GM19463 (cell line): ENCODE measurements at regions not wholly inside any gene's neighbourhood (a gene's known extent, or its start where the extent isn't known, plus 50 kb on each side); places are given as distances from the start of the nearest gene placed in this dataset.
"Not testable (repeated sequence)": the region's sequence is repeated elsewhere in the genome, so short reads cannot be mapped to it uniquely, and the experiment has no call there.

Source experiments
- ATAC-seq: cut with Tn5 transposase; IDR thresholded peaks from one replicate; pipeline ENCODE4 v1.9.1; 2021; ENCODE audit warnings: mild to moderate bottlenecking, moderate library complexity; ENCODE audit not compliant: unreplicated experiment

DNA sequence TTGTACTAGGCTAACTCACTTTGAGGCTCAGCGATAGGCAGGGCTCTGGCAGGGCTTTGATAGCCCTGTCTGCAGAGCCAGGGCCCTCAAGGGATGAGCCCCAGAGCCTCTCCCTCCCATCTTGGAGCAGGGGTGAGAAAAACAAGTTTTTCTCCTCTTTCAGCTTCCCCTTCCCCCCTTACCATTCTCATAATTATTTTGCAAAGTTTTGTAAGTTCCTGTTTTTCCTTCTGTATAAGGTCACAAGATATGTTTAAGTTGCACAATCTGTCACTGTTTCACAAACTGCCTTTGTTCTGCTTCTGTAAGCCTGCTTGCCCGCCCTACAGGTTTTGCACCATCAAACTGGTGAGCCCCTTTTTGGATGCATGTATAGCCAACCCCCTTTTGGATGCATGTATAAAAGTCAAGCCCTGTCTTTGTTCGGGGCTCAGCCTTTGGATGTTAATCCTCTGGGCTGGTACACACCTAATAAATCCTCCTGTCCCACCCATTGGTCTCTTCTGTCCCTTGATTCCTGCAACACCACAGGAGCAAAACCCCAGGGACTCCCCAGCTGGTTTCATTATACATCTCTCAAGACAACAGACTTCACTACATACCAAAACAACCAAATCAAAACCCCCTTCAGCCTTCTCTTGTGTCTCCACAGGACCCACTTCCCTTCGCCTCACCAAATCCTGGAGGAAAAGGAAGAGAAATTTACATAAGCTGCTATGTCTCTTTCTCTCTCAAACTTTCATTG is 52.5 kb upstream of the RESF1 start:
- no peak for ATAC-seq

DNA sequence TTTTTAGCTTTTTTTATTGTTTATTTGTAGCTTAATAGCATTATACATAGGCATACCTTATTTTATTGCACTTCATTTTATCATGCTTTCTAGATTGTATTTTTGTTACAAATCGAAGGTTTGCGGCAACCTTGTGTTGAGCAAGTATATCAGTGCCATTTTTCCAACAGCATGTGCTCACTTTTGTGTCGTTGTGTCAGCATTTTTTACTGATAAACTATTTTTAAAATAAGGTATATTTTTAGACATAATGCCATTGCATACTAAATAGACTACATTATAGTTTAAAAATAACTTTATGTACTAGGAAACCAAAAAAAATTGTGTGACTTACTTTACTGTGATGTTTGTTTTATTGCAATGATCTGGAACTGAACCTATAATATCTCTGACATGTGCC is 56.2 kb upstream of the RESF1 start:
- ATAC-seq = no peak

DNA sequence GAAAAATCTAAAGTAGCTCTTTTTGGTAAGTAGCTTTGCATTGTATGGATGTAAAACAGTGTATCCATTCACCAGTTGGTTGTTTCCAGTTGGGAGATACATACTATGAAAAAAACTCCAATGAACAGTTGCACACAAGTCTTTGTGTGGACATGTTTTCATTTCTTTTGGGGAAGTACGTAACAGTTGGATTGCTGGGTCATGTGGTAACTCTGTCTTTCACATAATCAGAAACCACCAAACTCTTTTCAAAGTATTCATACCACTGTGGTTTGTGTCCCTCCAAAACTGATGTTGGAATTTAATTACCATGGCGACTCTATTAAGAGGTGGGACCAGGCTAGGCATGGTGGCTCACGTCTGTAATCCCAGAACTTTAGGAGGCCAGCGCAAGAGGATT is 58.9 kb upstream of the RESF1 start:
- no peak for ATAC-seq

DNA sequence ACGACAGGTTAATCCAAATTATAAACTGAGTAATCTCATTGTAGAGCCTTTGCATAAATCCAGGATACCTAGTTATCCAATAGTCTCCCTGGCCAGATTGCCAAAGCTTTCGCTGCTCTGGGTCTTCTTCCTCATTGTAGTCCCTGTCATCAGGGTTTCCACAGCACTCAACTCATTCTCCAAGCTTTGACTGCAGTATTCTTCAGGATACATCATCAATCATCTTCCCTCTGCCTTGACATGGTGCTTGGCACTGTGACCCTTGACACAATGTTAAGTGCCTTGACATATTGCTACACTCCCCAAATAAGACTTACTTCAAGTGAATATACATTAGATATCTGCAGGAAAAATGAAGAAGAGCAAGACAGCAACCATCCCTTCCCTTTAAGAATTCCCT is 60.1 kb upstream of the RESF1 start:
- ATAC-seq = no peak

DNA sequence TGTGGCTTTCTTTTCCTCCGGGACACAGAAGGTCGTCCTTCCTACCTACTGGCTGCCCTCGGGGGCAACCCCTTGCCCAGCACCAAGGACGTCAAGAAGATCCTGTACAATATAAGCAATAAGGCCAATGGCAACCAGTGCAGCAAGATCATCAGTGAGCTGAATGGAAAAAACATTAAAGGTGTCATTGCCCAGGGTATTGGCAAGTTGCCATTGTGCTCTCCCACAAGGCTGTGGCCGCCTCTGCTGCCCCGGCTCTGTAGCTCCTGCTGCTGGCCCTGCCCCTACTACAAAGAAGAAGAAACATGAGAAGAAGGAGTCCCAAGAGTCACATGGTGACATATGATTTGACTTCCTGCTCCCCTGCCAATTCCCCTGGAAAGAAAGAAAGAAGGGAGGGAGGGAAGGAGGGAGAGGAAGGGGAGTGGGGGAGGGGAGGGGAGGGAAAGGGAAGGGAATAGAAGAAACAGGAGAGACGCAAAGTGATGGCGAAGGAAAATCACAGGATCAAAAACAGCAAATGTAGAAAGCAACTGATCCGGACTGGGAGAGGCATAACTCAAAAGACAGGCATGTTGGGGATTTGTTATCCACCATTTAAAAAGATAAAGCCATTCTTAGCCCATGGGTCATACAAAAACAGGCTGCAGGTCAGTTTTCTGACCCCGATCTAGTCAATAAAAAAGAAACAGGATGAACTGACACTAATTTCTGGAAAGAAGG is 61.3 kb upstream of the RESF1 start:
- ATAC-seq = no peak

DNA sequence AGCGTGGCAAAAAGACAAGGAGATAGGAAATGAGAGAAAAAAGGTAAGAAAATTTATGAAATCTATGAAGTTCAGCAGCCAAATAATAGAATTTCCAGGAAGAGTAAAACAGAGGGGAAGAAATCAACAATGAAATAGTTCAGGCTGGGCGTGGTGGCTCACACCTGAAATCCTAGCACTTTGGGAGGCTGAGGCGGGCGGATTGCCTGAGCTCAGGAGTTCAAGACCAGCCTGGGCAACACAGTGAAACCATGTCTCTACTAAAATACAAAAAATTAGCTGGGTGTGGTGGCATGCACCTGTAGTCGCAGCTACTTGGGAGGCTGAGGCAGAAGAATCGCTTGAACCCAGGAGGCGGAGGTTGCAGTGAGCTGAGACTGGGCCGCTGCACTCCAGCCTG is 62.1 kb upstream of the RESF1 start:
- not testable (repeated sequence) for ATAC-seq

DNA sequence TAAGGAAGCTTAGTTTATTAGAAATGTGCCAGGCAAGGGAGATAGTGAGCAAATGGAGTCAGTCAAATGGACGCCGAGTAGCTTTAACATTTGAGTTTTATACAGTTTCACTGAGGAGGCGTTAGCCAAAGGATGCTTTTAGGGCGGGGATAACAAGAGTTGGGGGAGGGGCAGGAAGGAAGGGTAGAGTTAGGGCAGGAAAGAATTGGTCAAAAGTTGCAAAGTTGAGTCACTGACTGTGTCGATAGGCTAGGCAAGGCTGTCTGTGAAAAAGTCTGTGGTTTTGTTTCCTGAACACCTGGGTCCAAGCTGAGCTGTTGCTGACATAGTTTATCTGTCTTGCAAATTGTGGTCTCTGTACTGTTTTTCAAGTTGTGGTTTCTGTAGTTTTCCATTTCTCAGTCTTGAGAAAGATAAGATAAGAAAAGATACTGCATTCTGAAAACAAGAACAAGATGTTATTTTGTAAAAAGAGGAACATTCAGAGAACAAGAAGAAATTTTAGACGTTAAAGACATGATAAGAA is 62.6 kb upstream of the RESF1 start:
- peak; percentile 99 for ATAC-seq

DNA sequence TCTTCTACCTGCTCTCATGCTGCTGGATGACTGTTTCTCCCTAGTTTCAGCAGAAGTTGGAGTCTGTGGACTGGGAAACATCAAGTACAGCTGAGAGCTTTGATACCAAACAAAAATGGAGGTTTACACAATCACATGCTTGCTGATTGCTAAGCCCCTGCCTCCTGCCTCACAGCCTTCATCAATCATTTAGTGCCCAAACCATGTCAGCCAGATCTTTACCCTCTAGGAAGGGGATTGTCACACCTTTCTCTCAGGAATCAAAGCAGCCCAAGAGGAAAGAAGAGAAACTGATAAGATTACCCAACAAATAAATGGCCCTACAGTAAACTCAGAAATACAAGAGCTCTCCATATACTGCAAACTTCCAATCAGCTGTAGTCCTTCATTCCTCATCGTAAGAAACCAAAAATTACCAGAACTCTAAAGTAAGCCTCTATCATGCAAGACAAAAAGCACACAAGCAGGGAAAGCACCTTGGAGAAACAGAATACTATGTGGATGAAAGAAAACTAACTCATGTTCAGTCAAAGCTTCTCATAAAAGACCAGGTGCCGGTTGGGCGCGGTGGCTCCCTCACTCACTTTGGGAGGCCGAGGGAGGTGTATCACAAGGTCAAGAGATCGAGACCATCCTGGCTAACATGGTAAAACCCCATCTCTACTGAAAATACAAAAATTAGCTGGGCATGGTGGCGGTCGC is 63.6 kb upstream of the RESF1 start:
- no peak for ATAC-seq

DNA sequence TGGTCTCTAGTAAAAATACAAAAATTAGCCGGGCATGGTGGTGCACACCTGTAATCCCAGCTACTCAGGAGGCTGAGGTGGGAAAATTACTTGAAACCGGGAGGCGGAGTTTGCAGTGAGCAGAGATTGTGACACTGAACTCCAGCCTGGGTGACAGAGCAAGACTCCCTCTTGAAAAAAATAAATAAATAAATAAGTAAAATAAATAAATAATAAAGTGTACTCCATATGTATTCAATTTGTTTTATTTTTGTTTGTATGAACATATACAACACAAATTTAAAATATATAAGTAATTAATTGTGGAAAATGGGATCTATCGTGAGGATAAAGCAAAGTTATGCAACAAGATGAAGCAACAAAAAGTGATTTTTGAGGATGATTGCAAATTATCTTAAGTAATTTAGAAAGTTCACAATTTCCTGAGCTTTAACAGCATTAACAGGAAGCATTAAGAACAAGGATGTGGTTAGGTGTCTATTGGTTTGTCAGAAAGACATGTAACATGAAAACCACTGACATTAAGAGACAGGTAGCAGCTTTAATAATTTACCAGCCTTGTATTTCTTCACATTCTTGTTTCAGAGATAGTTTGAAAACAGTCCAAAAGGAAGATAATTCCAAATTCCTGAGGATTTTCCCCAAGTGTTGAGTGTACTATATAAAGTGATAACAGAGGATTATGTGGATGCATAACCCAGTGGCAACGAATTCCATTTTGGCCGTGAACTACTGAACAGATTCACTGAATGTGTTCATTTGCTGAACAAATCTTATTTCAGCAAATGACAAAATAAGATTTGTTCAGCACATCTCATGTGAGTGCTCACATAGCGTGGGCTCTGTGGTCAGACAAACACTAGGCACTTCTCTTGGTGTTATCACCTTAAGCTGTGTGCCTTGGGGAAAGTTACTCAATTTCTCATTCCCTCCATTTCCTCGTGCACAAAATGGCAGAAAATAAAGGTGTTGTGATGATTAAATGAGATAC is 68.6 kb upstream of the RESF1 start:
- ATAC-seq = no peak

DNA sequence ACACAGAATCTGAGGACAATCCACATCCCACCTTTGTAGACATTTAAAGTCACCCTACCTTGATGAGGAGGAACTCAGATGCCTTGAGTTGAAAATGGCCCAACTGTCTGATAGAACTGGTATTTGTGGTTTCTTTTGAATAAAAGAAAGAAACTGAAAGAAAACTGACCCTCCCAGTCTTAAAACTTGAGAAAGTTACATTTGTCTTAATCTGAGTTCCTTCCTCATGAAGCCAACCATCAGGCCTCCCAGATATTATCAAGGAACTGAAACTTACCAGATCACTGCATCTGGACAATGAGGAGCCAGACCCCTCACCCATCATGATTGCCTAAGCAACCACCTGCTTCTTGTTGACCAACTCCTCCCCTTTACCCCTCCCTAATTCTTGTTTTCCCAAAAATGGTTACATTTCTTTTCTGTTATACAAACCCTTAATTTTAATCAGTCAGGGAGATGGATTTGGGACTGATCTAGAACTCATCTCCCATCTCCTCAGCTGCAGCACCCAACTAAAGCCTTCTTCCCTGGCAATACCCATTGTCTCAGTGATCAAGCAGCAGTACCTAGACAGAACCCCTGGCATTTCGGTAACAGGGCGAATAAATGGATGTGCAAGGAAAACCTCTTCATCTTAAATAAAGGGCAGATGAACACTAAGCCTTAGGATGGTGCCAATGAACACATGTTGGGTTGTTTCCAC is 72.0 kb upstream of the RESF1 start:
- ATAC-seq = peak; percentile 47

DNA sequence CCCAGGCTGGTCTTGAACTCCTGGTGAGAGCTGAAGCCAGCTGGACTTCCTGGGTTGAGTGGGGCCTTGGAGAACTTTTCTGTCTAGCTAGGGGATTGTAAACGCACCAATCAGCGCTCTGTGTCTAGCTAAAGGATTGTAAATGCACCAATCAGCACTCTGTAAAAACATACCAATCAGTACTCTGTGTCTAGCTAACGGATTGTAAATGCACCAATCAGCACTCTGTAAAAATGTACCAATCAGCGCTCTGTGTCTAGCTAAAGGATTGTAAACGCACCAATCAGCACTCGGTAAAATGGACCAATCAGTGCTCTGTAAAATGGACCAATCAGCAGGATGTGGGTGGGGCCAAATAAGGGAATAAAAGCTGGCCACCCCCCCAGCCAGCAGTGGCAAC is 76.5 kb upstream of the RESF1 start:
- ATAC-seq = not testable (repeated sequence)

DNA sequence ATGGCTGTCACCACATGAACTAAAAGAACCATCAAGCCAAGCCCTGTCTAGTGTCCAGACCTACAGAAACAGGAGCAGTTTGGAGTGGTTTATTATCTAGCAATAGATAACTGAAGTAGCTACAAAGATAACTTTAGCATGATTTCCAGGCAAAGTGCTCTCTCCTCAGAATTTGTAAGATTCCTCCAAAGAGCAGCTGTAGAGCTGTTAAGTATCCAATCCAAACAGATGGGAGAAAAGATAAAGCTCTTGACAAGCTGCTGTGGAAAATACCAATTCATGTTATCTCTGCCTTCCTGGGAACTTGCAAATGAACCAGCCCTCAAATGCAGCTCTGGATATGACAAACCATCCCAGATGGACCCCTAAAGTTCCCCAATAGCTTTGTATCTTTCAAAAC is 78.9 kb upstream of the RESF1 start:
- ATAC-seq = no peak

DNA sequence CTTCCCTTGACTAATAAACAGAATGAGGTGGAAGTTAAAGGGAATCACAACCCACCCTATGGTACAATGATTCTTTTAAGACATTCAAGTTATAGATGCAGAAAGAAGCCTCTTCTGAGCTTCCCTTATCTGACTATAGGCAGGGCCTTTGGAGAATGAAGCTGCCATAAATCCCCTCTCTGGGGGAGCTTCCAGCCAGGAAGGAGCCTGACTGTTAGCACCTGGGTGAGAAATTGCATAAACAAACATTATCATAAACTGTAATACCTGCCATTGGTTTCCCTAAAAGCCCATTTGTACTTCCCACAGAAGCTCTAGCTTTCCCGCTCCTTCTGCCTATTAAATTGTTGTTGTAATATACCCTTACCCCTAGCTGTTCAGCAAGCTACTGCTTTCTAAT is 81.3 kb upstream of the RESF1 start:
- ATAC-seq = no peak

DNA sequence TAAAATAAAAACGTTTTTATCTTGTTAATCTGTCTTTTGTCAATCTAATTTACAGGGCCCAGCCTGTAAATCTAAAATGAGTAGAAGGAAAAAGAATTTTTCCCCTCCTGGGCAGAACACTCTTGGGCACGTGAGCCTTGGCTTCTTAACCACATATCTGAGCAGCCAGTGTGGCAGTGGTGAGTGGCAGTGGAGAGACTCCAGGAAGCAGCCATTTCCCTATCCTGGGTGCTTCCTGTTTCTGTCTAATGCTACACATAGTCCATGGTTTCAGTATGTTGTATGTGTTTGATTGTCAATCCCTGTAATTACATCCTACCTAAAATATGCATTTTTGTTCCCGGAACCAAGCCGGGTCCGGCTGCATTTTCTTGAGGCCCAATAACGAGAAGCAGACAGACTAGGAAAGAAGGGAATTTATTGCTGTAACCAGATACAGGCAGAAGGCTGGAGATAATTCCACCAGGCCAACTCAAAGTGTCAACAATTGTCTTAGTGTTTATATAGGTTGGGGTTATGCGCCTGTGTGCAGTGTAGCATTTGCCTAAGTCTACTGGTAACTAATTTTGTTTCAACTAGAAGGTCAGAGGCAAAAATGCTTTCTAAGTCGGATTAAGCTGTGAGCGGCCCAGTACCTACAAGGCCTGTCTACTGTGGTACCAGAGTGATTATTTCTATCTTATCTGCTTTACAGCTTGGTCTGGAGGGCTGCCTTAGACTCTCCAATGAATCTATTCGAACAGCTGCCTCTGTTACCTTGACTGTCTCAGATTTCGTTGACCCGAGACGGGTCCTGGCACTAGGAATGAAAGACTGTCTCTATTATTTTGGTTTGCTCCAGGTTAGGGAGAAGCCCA is 82.4 kb upstream of the RESF1 start:
- ATAC-seq = no peak

DNA sequence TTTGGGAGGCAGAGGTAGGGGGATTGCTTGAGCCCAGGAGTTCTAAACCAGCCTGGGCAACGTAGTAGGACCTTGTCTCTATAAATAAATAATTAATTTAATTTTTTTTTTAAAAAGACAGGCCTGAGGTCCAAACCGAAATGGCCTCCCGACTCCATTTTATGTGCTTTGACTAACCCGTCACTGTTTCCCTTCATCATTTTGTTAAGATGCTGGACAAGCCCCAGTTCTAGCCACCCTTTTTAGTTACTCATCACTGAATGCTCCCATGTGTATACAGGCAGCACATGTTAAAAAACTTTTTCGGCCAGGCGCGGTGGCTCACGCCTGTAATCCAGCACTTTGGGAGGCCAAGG is 83.6 kb upstream of the RESF1 start:
- ATAC-seq = no peak

DNA sequence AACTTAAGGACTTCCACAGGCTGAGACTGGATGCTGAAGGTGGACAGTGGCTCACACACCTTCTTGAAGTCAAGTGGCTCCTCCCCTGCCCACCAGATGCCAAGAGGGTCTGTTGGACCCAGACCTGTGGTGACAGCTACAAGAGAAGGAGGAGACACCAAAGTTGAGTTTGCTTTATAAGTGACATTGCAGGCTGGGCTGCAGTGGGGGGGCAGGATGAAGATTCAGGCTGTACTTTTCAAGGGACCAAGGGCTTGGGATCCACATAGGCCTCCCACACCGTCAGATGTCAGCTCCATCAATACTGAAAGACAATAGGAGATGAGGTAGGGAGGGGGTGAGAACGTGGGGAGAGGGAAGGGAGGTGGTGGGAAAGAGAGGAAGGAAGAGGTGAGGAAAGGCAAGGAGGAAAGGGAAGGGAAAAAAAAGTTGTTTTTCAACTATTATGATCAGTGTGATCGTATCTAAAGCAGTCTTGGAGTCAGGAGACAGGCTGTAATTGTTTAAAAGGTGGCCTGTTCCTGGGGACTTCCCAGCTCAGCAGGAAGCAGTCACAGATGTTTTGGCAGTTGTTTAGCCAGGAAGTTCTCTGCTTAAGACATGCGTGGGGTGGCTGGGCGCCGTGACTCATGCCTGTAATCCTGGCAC is 84.1 kb upstream of the RESF1 start:
- ATAC-seq = peak; percentile 83

DNA sequence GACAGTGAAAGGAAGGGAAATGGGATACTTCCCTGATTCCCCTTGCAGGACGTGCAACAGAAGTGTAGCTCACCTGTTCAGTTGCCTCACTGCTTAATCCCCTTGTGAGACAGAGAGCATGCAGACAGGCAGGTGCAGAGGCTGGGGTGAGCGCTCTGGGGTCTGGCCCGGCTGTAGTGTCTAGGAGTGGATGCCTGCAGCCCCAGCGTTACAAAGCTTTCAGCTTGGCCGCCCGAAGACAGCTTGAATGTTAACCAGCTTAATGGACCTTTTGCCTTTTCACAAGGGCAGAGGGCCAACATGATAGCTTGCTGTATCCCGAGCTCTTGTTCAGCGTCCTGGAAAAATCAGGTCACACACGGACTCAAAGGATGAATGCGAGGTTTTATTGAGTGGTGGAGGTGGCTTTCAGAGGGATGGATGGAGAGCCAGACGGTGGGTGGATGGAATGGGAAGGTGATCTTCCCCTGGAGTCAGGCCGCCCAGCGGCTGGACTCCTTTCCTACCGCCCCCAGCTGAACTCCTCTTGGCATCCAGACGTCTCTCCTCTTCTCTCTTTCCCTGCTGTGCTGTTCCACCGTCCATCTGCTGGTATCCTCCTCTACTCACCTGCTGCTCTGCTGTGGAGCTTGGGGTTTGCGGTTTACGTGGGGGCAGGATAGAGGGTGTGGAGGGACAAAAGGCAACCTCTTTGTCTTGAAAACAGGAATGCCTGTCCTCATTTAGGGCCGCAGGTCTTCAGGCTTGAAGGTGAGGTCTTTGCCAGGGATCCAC is 86.2 kb upstream of the RESF1 start:
- no peak for ATAC-seq

DNA sequence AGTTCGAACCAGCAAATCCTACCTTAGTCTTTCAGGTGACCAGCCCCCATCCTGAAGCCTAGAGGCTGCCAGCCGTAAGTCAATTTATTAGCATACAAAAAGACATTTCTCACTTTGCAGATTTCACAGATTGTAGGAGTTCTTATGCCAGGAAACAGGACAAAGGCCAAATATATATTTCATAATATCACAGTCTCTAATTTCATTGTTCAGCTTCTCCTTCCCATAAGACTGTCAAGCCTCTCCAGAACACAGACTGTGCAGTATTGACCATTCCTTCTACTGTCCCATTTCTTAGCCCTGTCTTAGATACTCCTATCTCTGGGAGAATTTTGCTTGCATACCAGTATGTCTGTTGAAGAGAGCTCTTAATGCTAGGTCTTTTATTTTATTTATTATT is 89.2 kb upstream of the RESF1 start:
- no peak for ATAC-seq
